HCT116 (cell line): ENCODE measurements at regions not wholly inside any gene's neighbourhood (a gene's known extent, or its start where the extent isn't known, plus 50 kb on each side); places are given as distances from the start of the nearest gene placed in this dataset.

Experiments used
- ATAC-seq: fragments of 200-7000 bp; cut with Tn5 transposase; 2 replicates; pipeline ENCODE4 v1.9.1; 2020; ENCODE audit warnings: mild to moderate bottlenecking, moderate library complexity
- BruUV-seq: library from RNA; stranded (reverse); fragments of 400-500 nt; replicated peaks from 2 replicates; lab custom pipeline; 2021; lab: Mats Ljungman, UMichigan
- CTCF ChIA-PET: fragments of 300-600 bp; sonication (Branson Sonifier 250); formaldehyde crosslinking; loops from one replicate; lab custom pipeline; 2021; ENCODE audit warnings: antibody characterized with exemption; lab: Charles Lee
- POLR2A ChIA-PET: fragments of 300-600, 350-600 bp; sonication (Branson Sonifier 250); formaldehyde crosslinking; loops from one replicate; lab custom pipeline; 2021; ENCODE audit warnings: antibody characterized with exemption; lab: Charles Lee
- RAD21 ChIA-PET, 2 experiments: fragments of 300-600 bp; sonication (Branson Sonifier 250); formaldehyde crosslinking; loops; one replicate each; lab custom pipeline; 2023; ENCODE audit warnings: low total read pairs in 2 of 2; ENCODE audit not compliant: uncharacterized antibody in 2 of 2, unreplicated experiment in 2 of 2, low non-redundant PET in 1 of 2; lab: Charles Lee
- DNase-seq: peaks from one replicate; pipeline ENCODE4 v3.0.0-alpha.2; 2010; ENCODE audit warnings: low read depth, low spot score
- H2AFZ ChIP-seq: fragments of 200-600 bp; shearing (Covaris generic), sonication (generic); 2 replicates; pipeline ENCODE4 v1.6.1; 2017; ENCODE audit warnings: low read depth, mixed run types, mixed read lengths, antibody characterized with exemption, low read length; ENCODE audit not compliant: poor library complexity, severe bottlenecking
- H3K27ac ChIP-seq: 2 replicates; pipeline ENCODE4 v1.5.1; 2012; ENCODE audit warnings: low read depth, low read length
- H3K27me3 ChIP-seq: fragments of 200-600 bp; sonication (generic); 2 replicates; pipeline ENCODE4 v1.6.1; 2016; ENCODE audit warnings: mixed run types, low read length, mixed read lengths; ENCODE audit not compliant: insufficient read depth
- H3K36me3 ChIP-seq, 2 experiments: fragments of 200-500 bp in 1 of 2; fragments of 200-600 bp in 1 of 2; sonication (Bioruptor generic) in 1 of 2; sonication (generic) in 1 of 2; 2 replicates each; pipeline versions ENCODE4 v1.5.1 to v1.6.1; 2014 to 2016; ENCODE audit warnings: low read length in 2 of 2, inconsistent platforms in 1 of 2, mixed read lengths in 1 of 2, mixed run types in 1 of 2; ENCODE audit not compliant: insufficient read depth in 2 of 2, control insufficient read depth in 1 of 2
- H3K4me1 ChIP-seq, 2 experiments: fragments of 200-600 bp in 1 of 2; sonication (generic) in 1 of 2; 2 replicates each; pipeline versions ENCODE4 v1.5.1 to v1.6.1; 2012 to 2017; ENCODE audit warnings: low read length in 2 of 2, inconsistent platforms in 1 of 2, mild to moderate bottlenecking in 1 of 2, mixed read lengths in 1 of 2, mixed run types in 1 of 2, moderate library complexity in 1 of 2; ENCODE audit not compliant: insufficient read depth in 2 of 2, control insufficient read depth in 1 of 2
- H3K4me2 ChIP-seq: fragments of 200-600 bp; sonication (generic); 2 replicates; pipeline ENCODE4 v1.6.1; 2017; ENCODE audit warnings: mixed run types, low read length, mixed read lengths
- H3K4me3 ChIP-seq, 2 experiments: fragments of 200-600 bp in 1 of 2; sonication (generic) in 1 of 2; replicated peaks in 1 of 2; 2 replicates each; pipeline ENCODE4 v1.5.1; 2011 to 2016; ENCODE audit warnings: low read length in 2 of 2, control low read depth in 1 of 2, low read depth in 1 of 2, mild to moderate bottlenecking in 1 of 2, mixed read lengths in 1 of 2, mixed run types in 1 of 2
- H3K79me2 ChIP-seq: fragments of 200-600 bp; sonication (generic); 2 replicates; pipeline ENCODE4 v1.6.1; 2017; ENCODE audit warnings: mild to moderate bottlenecking, mixed run types, low read length, moderate library complexity, mixed read lengths; ENCODE audit not compliant: insufficient read depth
- H3K9ac ChIP-seq: fragments of 200-600 bp; sonication (generic); 2 replicates; pipeline ENCODE4 v1.6.1; 2016; ENCODE audit warnings: low read length, mixed read lengths
- H3K9me2 ChIP-seq: fragments of 200-600 bp; sonication (generic), shearing (Covaris generic); 2 replicates; pipeline ENCODE4 v1.6.1; 2017; ENCODE audit warnings: mixed run types, mild to moderate bottlenecking, moderate library complexity; ENCODE audit not compliant: insufficient read depth
- H3K9me3 ChIP-seq, 2 experiments: fragments of 200-500 bp in 1 of 2; fragments of 200-600 bp in 1 of 2; sonication (Bioruptor generic) in 1 of 2; sonication (generic) in 1 of 2; 2 replicates each; pipeline ENCODE4 v1.6.1; 2014 to 2017; ENCODE audit warnings: low read length in 2 of 2, mixed read lengths in 2 of 2, inconsistent platforms in 1 of 2, low read depth in 1 of 2, mild to moderate bottlenecking in 1 of 2, mixed run types in 1 of 2, moderate library complexity in 1 of 2; ENCODE audit not compliant: control insufficient read depth in 1 of 2, insufficient read depth in 1 of 2
- H4K20me1 ChIP-seq: fragments of 200-600 bp; sonication (generic), shearing (Covaris generic); 2 replicates; pipeline ENCODE4 v1.6.1; 2017; ENCODE audit warnings: mixed run types, mild to moderate bottlenecking, moderate library complexity; ENCODE audit not compliant: insufficient read depth
- CBX3 ChIP-seq: IDR thresholded peaks from 2 replicates; pipeline ENCODE4 v1.6.1; 2012; ENCODE audit warnings: low read depth
- ELF1 ChIP-seq: IDR thresholded peaks from 2 replicates; pipeline ENCODE4 v1.6.1; 2012; ENCODE audit warnings: low read depth, borderline replicate concordance
- EZH2phosphoT487 ChIP-seq: fragments of 200-600 bp; IDR thresholded peaks from 2 replicates; pipeline ENCODE4 v1.6.1; 2018; ENCODE audit warnings: antibody characterized with exemption, borderline replicate concordance
- FOSL1 ChIP-seq: IDR thresholded peaks from 2 replicates; pipeline ENCODE4 v1.6.1; 2012; ENCODE audit warnings: low read depth
- JUND ChIP-seq: IDR thresholded peaks from 2 replicates; pipeline ENCODE4 v1.6.1; 2012
- POLR2A ChIP-seq: IDR thresholded peaks from 2 replicates; pipeline ENCODE4 v1.7.0; 2011; ENCODE audit warnings: borderline replicate concordance; ENCODE audit not compliant: insufficient read depth, insufficient read length; ENCODE audit errors: extremely low read depth
- POLR2AphosphoS5 ChIP-seq: IDR thresholded peaks from 2 replicates; pipeline ENCODE4 v1.6.1; 2011; ENCODE audit warnings: mild to moderate bottlenecking, low read depth, low read length, moderate library complexity
- RAD21 ChIP-seq: IDR thresholded peaks from 2 replicates; pipeline ENCODE4 v1.6.1; 2012; ENCODE audit warnings: low read depth, mild to moderate bottlenecking
- SIN3A ChIP-seq: IDR thresholded peaks from 2 replicates; pipeline ENCODE4 v1.6.1; 2012; ENCODE audit warnings: low read depth
- SP1 ChIP-seq: IDR thresholded peaks from 2 replicates; pipeline ENCODE4 v1.6.1; 2012; ENCODE audit warnings: low read depth
- YY1 ChIP-seq: IDR thresholded peaks from 2 replicates; pipeline ENCODE4 v1.6.1; 2011; ENCODE audit warnings: low read length, low read depth, moderate library complexity, mild to moderate bottlenecking; ENCODE audit not compliant: insufficient replicate concordance; ENCODE audit errors: extremely low read depth
- ZFX ChIP-seq: fragments of 450-650 bp; IDR thresholded peaks from 2 replicates; pipeline ENCODE4 v1.6.1; 2017
- intact Hi-C: fragments of 100-400 bp; cut with micrococcal nuclease; formaldehyde crosslinking; loops from 2 replicates; pipeline ENCODE4 v1.10.0; 2022
- TF ChIP-seq, protein P1 (sequence below), 3 experiments: fragments of 200-600 bp in 1 of 3; sonication (generic) in 1 of 3; IDR thresholded peaks in 2 of 3; conservative IDR thresholded peaks in 1 of 3; 2 replicates each; pipeline ENCODE4 v1.5.1; 2012 to 2017; ENCODE audit warnings: low read depth in 2 of 3, low read length in 2 of 3, antibody characterized with exemption in 1 of 3, borderline replicate concordance in 1 of 3, control low read depth in 1 of 3, mild to moderate bottlenecking in 1 of 3, mixed read lengths in 1 of 3, mixed run types in 1 of 3, moderate library complexity in 1 of 3; ENCODE audit not compliant: insufficient read depth in 1 of 3
- TF ChIP-seq, protein P2 (sequence below): IDR thresholded peaks from 2 replicates; pipeline ENCODE4 v1.6.1; 2011; ENCODE audit warnings: mild to moderate bottlenecking, low read length, moderate library complexity; ENCODE audit not compliant: insufficient replicate concordance; ENCODE audit errors: extremely low read depth

DNA sequence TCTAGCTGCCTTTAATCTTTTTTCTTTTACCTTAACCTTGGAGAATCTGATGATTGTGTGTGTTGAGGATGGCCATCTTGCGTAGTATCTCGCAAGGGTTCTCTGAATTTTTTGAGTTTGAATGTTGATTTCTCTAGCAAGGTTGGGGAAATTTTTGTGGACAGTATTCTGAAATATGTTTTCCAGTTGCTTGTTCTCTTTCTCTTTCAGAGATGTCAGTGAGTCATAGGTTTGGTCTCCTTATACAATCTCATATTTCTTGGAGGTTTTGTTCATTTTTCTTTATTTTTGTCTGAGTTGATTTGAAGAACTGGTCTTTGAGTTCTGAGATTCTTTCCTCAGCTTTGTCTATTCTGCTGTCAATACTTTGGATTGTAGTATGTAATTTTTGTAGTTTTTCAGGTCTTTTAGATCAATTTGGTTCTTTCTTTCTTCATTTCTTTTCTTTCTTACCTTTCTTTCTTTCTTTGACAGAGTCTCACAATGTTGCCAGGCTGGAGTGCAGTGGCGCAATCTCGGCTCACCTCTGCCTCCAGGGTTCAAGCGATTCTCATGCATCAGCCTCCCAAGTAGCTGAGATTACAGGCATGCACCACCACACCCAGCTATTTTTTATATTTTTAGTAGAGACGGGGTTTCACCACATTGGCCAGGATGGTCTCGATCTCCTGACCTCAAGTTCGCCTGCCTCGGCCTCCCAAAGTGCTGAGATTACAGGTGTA lies 366.4 kb upstream of the RASGRP1 start (continued):
- TF ChIP-seq, protein P1, sequence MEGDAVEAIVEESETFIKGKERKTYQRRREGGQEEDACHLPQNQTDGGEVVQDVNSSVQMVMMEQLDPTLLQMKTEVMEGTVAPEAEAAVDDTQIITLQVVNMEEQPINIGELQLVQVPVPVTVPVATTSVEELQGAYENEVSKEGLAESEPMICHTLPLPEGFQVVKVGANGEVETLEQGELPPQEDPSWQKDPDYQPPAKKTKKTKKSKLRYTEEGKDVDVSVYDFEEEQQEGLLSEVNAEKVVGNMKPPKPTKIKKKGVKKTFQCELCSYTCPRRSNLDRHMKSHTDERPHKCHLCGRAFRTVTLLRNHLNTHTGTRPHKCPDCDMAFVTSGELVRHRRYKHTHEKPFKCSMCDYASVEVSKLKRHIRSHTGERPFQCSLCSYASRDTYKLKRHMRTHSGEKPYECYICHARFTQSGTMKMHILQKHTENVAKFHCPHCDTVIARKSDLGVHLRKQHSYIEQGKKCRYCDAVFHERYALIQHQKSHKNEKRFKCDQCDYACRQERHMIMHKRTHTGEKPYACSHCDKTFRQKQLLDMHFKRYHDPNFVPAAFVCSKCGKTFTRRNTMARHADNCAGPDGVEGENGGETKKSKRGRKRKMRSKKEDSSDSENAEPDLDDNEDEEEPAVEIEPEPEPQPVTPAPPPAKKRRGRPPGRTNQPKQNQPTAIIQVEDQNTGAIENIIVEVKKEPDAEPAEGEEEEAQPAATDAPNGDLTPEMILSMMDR (IDR thresholded peaks at IDR 0.05 in 2 of 3, conservative IDR thresholded peaks at IDR 0.05 in 1 of 3; ENCODE audit: borderline replicate concordance in 1 of 3, insufficient read depth in 1 of 3, low read depth in 2 of 3, low read length in 2 of 3): no peak

DNA sequence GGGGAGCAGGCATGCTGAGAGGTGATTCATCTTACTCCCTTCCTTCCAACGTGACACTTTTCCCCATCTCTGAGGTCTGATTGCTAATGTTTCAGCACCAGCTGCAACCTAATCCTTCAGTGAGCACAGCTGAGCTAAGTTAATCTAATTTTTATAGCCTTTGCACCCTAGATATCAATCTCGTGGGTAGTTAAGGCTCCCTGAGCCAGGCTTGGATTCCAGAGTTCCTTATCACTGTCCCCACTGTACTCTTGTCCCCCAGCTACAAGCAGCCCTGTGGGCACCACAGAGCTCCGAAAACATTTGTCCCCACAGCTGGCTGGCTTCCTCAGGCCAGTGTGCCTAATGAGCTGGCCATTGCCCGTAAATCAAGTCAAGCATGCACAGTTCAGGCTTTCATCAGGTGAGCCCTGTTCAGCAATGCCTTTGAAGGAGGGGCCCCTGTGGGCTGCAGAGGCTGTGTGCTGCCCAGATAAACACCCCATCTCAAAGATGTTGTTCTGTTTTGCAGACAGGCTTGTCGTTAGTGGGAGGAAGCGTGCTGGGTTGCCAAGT lies 376.9 kb upstream of the RASGRP1 start:
- ChIA-PET CTCF (no interaction called here), RAD21 (no interaction called here), POLR2A (no interaction called here)
- H3K4me3 ChIP-seq: no peak overlapping the region
- no peak overlapping the region for H3K9ac ChIP-seq
- H4K20me1 ChIP-seq: no peaks in the 10 kb centered on the region
- no peaks in the 10 kb centered on the region for H3K79me2 ChIP-seq
- no TSS peak for BruUV-seq
- DNase-seq (no peak), ATAC-seq (no peak)
- no peaks in the 10 kb centered on the region for H3K9me3 ChIP-seq
- no peaks in the 10 kb centered on the region for H3K9me2 ChIP-seq
- H2AFZ ChIP-seq: no peak overlapping the region
- no peaks in the 10 kb centered on the region for H3K36me3 ChIP-seq
- 0 out of 2 replicates have a peak, but pooled peaks cover 16% of the 10 kb centered on the region for H3K27me3 ChIP-seq
- intact Hi-C loops: no loop called here
- no peak overlapping the region for H3K4me2 ChIP-seq
- no peaks in the 10 kb centered on the region; a peak in 1 of 4 replicates for H3K4me1 ChIP-seq
- no peak overlapping the region for H3K27ac ChIP-seq
- TF ChIP-seq ELF1 (no peak), SP1 (no peak), SIN3A (no peak), RAD21 (no peak), YY1 (no peak), POLR2A (no peak), FOSL1 (no peak), CBX3 (no peak), EZH2phosphoT487 (no peak), ZFX (no peak), POLR2AphosphoS5 (no peak), JUND (no peak)
- TF ChIP-seq, protein P1 (IDR thresholded peaks at IDR 0.05 in 2 of 3, conservative IDR thresholded peaks at IDR 0.05 in 1 of 3; ENCODE audit: borderline replicate concordance in 1 of 3, insufficient read depth in 1 of 3, low read depth in 2 of 3, low read length in 2 of 3): no peak
- TF ChIP-seq, protein P2, sequence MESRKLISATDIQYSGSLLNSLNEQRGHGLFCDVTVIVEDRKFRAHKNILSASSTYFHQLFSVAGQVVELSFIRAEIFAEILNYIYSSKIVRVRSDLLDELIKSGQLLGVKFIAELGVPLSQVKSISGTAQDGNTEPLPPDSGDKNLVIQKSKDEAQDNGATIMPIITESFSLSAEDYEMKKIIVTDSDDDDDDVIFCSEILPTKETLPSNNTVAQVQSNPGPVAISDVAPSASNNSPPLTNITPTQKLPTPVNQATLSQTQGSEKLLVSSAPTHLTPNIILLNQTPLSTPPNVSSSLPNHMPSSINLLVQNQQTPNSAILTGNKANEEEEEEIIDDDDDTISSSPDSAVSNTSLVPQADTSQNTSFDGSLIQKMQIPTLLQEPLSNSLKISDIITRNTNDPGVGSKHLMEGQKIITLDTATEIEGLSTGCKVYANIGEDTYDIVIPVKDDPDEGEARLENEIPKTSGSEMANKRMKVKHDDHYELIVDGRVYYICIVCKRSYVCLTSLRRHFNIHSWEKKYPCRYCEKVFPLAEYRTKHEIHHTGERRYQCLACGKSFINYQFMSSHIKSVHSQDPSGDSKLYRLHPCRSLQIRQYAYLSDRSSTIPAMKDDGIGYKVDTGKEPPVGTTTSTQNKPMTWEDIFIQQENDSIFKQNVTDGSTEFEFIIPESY: no peak
